ENCODE measurements at regions not wholly inside any gene's neighbourhood (a gene's known extent, or its start where the extent isn't known, plus 50 kb on each side); places are given as distances from the start of the nearest gene placed in this dataset.

GRCh38 chr10:128295003-128295402 is 168.8 kb upstream of the MKI67 start:
- TF ChIP-seq CTCF (IDR thresholded peaks at IDR 0.05; ENCODE audit: extremely low read depth in 1 of 2, insufficient read depth in 1 of 2, low read depth in 1 of 2, low read length in 2 of 2) (no peak), POLR2AphosphoS5 (IDR thresholded peaks at IDR 0.05; ENCODE audit: insufficient read depth, low read depth, low read length) (no peak), POLR2A (IDR thresholded peaks at IDR 0.05; ENCODE audit: low read depth, low read length) (no peak), EZH2 (IDR thresholded peaks at IDR 0.05; ENCODE audit: borderline replicate concordance, low read depth, low read length, severe bottlenecking) (no peak)
